ENCODE measurements at regions not wholly inside any gene's neighbourhood (a gene's known extent, or its start where the extent isn't known, plus 50 kb on each side); places are given as distances from the start of the nearest gene placed in this dataset.

- TF ChIP-seq CTCF (IDR thresholded peaks at IDR 0.05) (no peak), ZFX (IDR thresholded peaks at IDR 0.05; ENCODE audit: borderline replicate concordance) (no peak)
These were observed 198.7 kb downstream of the TMA16 start for GRCh38 chr4:163693211-163693610.

All from 22Rv1 (cell line).